ENCODE measurements at regions not wholly inside any gene's neighbourhood (a gene's known extent, or its start where the extent isn't known, plus 50 kb on each side); places are given as distances from the start of the nearest gene placed in this dataset.

- H3K9me3 ChIP-seq = no peaks in the 10 kb centered on the region
- TF ChIP-seq, protein P1, sequence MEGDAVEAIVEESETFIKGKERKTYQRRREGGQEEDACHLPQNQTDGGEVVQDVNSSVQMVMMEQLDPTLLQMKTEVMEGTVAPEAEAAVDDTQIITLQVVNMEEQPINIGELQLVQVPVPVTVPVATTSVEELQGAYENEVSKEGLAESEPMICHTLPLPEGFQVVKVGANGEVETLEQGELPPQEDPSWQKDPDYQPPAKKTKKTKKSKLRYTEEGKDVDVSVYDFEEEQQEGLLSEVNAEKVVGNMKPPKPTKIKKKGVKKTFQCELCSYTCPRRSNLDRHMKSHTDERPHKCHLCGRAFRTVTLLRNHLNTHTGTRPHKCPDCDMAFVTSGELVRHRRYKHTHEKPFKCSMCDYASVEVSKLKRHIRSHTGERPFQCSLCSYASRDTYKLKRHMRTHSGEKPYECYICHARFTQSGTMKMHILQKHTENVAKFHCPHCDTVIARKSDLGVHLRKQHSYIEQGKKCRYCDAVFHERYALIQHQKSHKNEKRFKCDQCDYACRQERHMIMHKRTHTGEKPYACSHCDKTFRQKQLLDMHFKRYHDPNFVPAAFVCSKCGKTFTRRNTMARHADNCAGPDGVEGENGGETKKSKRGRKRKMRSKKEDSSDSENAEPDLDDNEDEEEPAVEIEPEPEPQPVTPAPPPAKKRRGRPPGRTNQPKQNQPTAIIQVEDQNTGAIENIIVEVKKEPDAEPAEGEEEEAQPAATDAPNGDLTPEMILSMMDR (IDR thresholded peaks at IDR 0.05) = no peak
- TF ChIP-seq POLR2A (IDR thresholded peaks at IDR 0.05) (no peak), POLR2AphosphoS5 (IDR thresholded peaks at IDR 0.05; ENCODE audit: insufficient read depth in 1 of 2, low read depth in 1 of 2) (no peak)
- H3K27me3 ChIP-seq = no peaks in the 10 kb centered on the region
- no peak overlapping the region for H3K4me3 ChIP-seq
- no peak overlapping the region for H3K27ac ChIP-seq
- no peak for DNase-seq (ENCODE audit: extremely low spot score in 2 of 2)
- H3K36me3 ChIP-seq = no peaks in the 10 kb centered on the region
- intact Hi-C loops (cut with DNase I) = no loop called here
- H3K4me1 ChIP-seq = no peaks in the 10 kb centered on the region
Measured at GRCh38 chr3:144437989-144438388, 466.4 kb downstream of the DIPK2A start.

- Histone ChIP-seq H3K4me3 (no peak overlapping the region), H3K9me3 (no peaks in the 10 kb centered on the region), H3K36me3 (no peaks in the 10 kb centered on the region), H3K4me1 (no peaks in the 10 kb centered on the region), H3K27ac (no peak overlapping the region), H3K27me3 (no peaks in the 10 kb centered on the region)
- DNase-seq (ENCODE audit: extremely low spot score in 2 of 2) = no peak
- no peak for TF ChIP-seq POLR2A (IDR thresholded peaks at IDR 0.05)
- TF ChIP-seq POLR2AphosphoS5 (IDR thresholded peaks at IDR 0.05; ENCODE audit: insufficient read depth in 1 of 2, low read depth in 1 of 2) = no peak
- TF ChIP-seq, protein P1 (IDR thresholded peaks at IDR 0.05) = no peak
- intact Hi-C loops (cut with DNase I) = no loop called here
Measured at GRCh38 chr3:144444061-144444460, 472.4 kb downstream of the DIPK2A start.

- DNase-seq (ENCODE audit: extremely low spot score in 2 of 2) = no peak
- H3K4me1 ChIP-seq = no peaks in the 10 kb centered on the region
- H3K27me3 ChIP-seq = no peaks in the 10 kb centered on the region
- no peaks in the 10 kb centered on the region for H3K36me3 ChIP-seq
- intact Hi-C loops (cut with DNase I) = no loop called here
- no peaks in the 10 kb centered on the region for H3K9me3 ChIP-seq
- H3K4me3 ChIP-seq = no peak overlapping the region
- TF ChIP-seq POLR2A (IDR thresholded peaks at IDR 0.05) (no peak), POLR2AphosphoS5 (IDR thresholded peaks at IDR 0.05; ENCODE audit: insufficient read depth in 1 of 2, low read depth in 1 of 2) (no peak)
- TF ChIP-seq, protein P1 (IDR thresholded peaks at IDR 0.05) = no peak
- no peak overlapping the region for H3K27ac ChIP-seq
Measured at GRCh38 chr3:144444546-144444945, 472.9 kb downstream of the DIPK2A start.

- no peak overlapping the region for H3K4me3 ChIP-seq
- H3K4me1 ChIP-seq = no peaks in the 10 kb centered on the region
- no peak for DNase-seq (ENCODE audit: extremely low spot score in 2 of 2)
- H3K36me3 ChIP-seq = no peaks in the 10 kb centered on the region
- H3K9me3 ChIP-seq = no peaks in the 10 kb centered on the region
- no peak overlapping the region for H3K27ac ChIP-seq
- TF ChIP-seq POLR2AphosphoS5 (IDR thresholded peaks at IDR 0.05; ENCODE audit: insufficient read depth in 1 of 2, low read depth in 1 of 2) = no peak
- TF ChIP-seq, protein P1 (IDR thresholded peaks at IDR 0.05) = no peak
- TF ChIP-seq POLR2A (IDR thresholded peaks at IDR 0.05) = no peak
- intact Hi-C loops (cut with DNase I) = no loop called here
- no peaks in the 10 kb centered on the region for H3K27me3 ChIP-seq
Measured at GRCh38 chr3:144455841-144456440, 484.3 kb downstream of the DIPK2A start.

DNA sequence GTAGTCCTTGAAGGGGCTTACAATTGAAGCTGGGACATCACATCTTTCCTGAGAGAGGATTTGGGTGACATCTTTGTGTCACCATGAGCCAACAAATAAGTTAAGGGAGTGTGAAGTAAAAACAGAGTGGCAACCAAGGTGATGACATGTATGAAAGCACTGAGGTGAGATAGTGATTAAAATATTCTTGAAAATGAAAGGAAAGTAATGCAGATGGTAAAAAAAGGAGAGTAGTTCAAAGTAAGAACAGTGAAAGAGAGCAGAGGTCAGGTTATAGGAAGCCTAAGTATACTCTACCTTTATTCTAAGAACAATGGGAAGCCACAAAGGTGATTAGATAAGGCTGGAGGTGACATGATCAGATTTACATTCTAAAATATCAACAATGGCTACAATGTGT, 486.1 kb downstream of the DIPK2A start:
- no peaks in the 10 kb centered on the region for H3K27me3 ChIP-seq
- H3K36me3 ChIP-seq = no peaks in the 10 kb centered on the region
- H3K4me1 ChIP-seq = no peaks in the 10 kb centered on the region
- no peaks in the 10 kb centered on the region for H3K9me3 ChIP-seq
- DNase-seq (ENCODE audit: extremely low spot score in 2 of 2) = no peak
- no peak overlapping the region for H3K27ac ChIP-seq
- intact Hi-C loops (cut with DNase I) = no loop called here
- no peak overlapping the region for H3K4me3 ChIP-seq
- TF ChIP-seq, protein P1 (IDR thresholded peaks at IDR 0.05) = no peak
- TF ChIP-seq POLR2AphosphoS5 (IDR thresholded peaks at IDR 0.05; ENCODE audit: insufficient read depth in 1 of 2, low read depth in 1 of 2) = no peak
- TF ChIP-seq POLR2A (IDR thresholded peaks at IDR 0.05) = no peak
